ENCODE measurements at regions not wholly inside any gene's neighbourhood (a gene's known extent, or its start where the extent isn't known, plus 50 kb on each side); places are given as distances from the start of the nearest gene placed in this dataset.

GRCh38 chr1:193944454-193944853 is 758.0 kb upstream of the B3GALT2 start:
- Histone ChIP-seq H3K79me2 (ENCODE audit: insufficient read depth, low read length) (no peaks in the 10 kb centered on the region), H3K9me2 (ENCODE audit: insufficient read depth) (no peaks in the 10 kb centered on the region), H3K4me2 (ENCODE audit: low read length) (no peak overlapping the region), H3K27me3 (ENCODE audit: insufficient read depth, low read length) (no peaks in the 10 kb centered on the region), H3K27ac (ENCODE audit: low read depth, low read length) (no peak overlapping the region), H3K36me3 (ENCODE audit: control insufficient read depth in 1 of 2, insufficient read depth in 2 of 2, low read length in 2 of 2) (no peaks in the 10 kb centered on the region), H3K9ac (ENCODE audit: low read length) (no peak overlapping the region), H3K4me3 (replicated peaks in 1 of 2; ENCODE audit: low read depth in 1 of 2, low read length in 2 of 2) (no peak overlapping the region), H3K9me3 (ENCODE audit: control insufficient read depth in 1 of 2, insufficient read depth in 1 of 2, low read depth in 1 of 2, low read length in 2 of 2) (no peaks in the 10 kb centered on the region), H2AFZ (ENCODE audit: low read depth, low read length, poor library complexity, severe bottlenecking) (no peak overlapping the region), H4K20me1 (ENCODE audit: insufficient read depth) (no peaks in the 10 kb centered on the region), H3K4me1 (ENCODE audit: control insufficient read depth in 1 of 2, insufficient read depth in 2 of 2, low read length in 2 of 2) (no peaks in the 10 kb centered on the region)
- no peak for TF ChIP-seq CTCF (IDR thresholded peaks at IDR 0.05 in 2 of 3, conservative IDR thresholded peaks at IDR 0.05 in 1 of 3; ENCODE audit: borderline replicate concordance in 1 of 3, insufficient read depth in 1 of 3, low read depth in 2 of 3, low read length in 2 of 3)
- TF ChIP-seq ZFX (IDR thresholded peaks at IDR 0.05): no peak
- no peak for ATAC-seq
- ChIA-PET RAD21 (ENCODE audit: low non-redundant PET in 1 of 2, low total read pairs in 2 of 2, uncharacterized antibody in 2 of 2, unreplicated experiment in 2 of 2) (no interaction called here), POLR2A (no interaction called here), CTCF (no interaction called here)
- intact Hi-C loops (cut with micrococcal nuclease): no loop called here
- DNase-seq (ENCODE audit: low read depth, low spot score): no peak
- BruUV-seq (replicated peaks): no TSS peak

DNA sequence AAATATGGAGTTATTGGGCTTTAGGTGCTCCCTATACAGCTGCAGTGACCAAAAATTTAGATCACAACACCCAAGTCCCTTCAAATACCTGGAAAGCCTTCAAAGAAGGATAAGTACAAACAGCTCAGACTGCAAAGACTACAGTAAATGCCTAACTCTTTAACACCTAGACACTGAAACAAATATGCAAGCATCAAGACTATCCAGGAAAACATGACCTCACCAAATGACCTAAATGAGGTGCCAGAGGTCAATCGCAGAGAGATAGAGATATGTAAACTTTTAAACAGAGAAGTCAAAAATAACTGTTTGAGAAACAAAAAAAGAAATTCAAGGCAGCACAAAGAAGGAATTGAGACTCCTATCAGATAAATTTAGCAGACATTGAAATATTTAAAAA is 753.8 kb upstream of the B3GALT2 start:
- H2AFZ ChIP-seq (ENCODE audit: low read depth, low read length, poor library complexity, severe bottlenecking): no peak overlapping the region
- H3K36me3 ChIP-seq (ENCODE audit: control insufficient read depth in 1 of 2, insufficient read depth in 2 of 2, low read length in 2 of 2): no peaks in the 10 kb centered on the region
- no peak overlapping the region for H3K4me3 ChIP-seq (replicated peaks in 1 of 2; ENCODE audit: low read depth in 1 of 2, low read length in 2 of 2)
- H3K27me3 ChIP-seq (ENCODE audit: insufficient read depth, low read length): no peaks in the 10 kb centered on the region
- no TSS peak for BruUV-seq (replicated peaks)
- POLR2A ChIA-PET: no interaction called here
- RAD21 ChIA-PET (ENCODE audit: low non-redundant PET in 1 of 2, low total read pairs in 2 of 2, uncharacterized antibody in 2 of 2, unreplicated experiment in 2 of 2): no interaction called here
- no peak overlapping the region for H3K27ac ChIP-seq (ENCODE audit: low read depth, low read length)
- H3K4me2 ChIP-seq (ENCODE audit: low read length): no peak overlapping the region
- CTCF ChIA-PET: no interaction called here
- no peak overlapping the region for H3K9ac ChIP-seq (ENCODE audit: low read length)
- ATAC-seq: no peak
- H4K20me1 ChIP-seq (ENCODE audit: insufficient read depth): no peaks in the 10 kb centered on the region
- no peaks in the 10 kb centered on the region for H3K9me2 ChIP-seq (ENCODE audit: insufficient read depth)
- no peaks in the 10 kb centered on the region for H3K4me1 ChIP-seq (ENCODE audit: control insufficient read depth in 1 of 2, insufficient read depth in 2 of 2, low read length in 2 of 2)
- intact Hi-C loops (cut with micrococcal nuclease): no loop called here
- DNase-seq (ENCODE audit: low read depth, low spot score): no peak
- no peaks in the 10 kb centered on the region for H3K79me2 ChIP-seq (ENCODE audit: insufficient read depth, low read length)
- H3K9me3 ChIP-seq (ENCODE audit: control insufficient read depth in 1 of 2, insufficient read depth in 1 of 2, low read depth in 1 of 2, low read length in 2 of 2): no peaks in the 10 kb centered on the region
- no peak for TF ChIP-seq CTCF (IDR thresholded peaks at IDR 0.05 in 2 of 3, conservative IDR thresholded peaks at IDR 0.05 in 1 of 3; ENCODE audit: borderline replicate concordance in 1 of 3, insufficient read depth in 1 of 3, low read depth in 2 of 3, low read length in 2 of 3)
- no peak for TF ChIP-seq SIN3A (IDR thresholded peaks at IDR 0.05; ENCODE audit: low read depth)
- no peak for TF ChIP-seq SP1 (IDR thresholded peaks at IDR 0.05; ENCODE audit: low read depth)
- TF ChIP-seq ATF3 (IDR thresholded peaks at IDR 0.05): no peak
- TF ChIP-seq JUND (IDR thresholded peaks at IDR 0.05): no peak
- TF ChIP-seq REST (IDR thresholded peaks at IDR 0.05; ENCODE audit: low read depth): no peak

Measured in HCT116 (cell line).